ENCODE measurements at regions not wholly inside any gene's neighbourhood (a gene's known extent, or its start where the extent isn't known, plus 50 kb on each side); places are given as distances from the start of the nearest gene placed in this dataset.
"Not testable (repeated sequence)": the region's sequence is repeated elsewhere in the genome, so short reads cannot be mapped to it uniquely, and the experiment has no call there.

- not testable (repeated sequence) for DNase-seq (ENCODE audit: low read depth); H3K4me3 ChIP-seq (ENCODE audit: low read depth, low read length)
Observed at GRCh38 chrY:17827155-17827554, 52.9 kb downstream of the CDY2B start.

GRCh38 chrY:17819700-17820099 lies 60.3 kb downstream of the CDY2B start:
- DNase-seq (ENCODE audit: low read depth): not testable (repeated sequence)

GRCh38 chrY:17819025-17819646 lies 60.9 kb downstream of the CDY2B start:
- not testable (repeated sequence) for H3K4me3 ChIP-seq (ENCODE audit: low read depth, low read length); DNase-seq (ENCODE audit: low read depth)

More at GRCh38 chrY:17819700-17820099, 60.3 kb downstream of the CDY2B start:
- not testable (repeated sequence) for H3K4me3 ChIP-seq (ENCODE audit: low read depth, low read length)

- DNase-seq (ENCODE audit: low read depth); H3K4me3 ChIP-seq (ENCODE audit: low read depth, low read length): not testable (repeated sequence)
Observed at GRCh38 chrY:17817076-17818068, 62.6 kb downstream of the CDY2B start.

GRCh38 chrY:17812664-17813063 lies 67.4 kb downstream of the CDY2B start:
- not testable (repeated sequence) for H3K4me3 ChIP-seq (ENCODE audit: low read depth, low read length); DNase-seq (ENCODE audit: low read depth)

- H3K4me3 ChIP-seq (ENCODE audit: low read depth, low read length); DNase-seq (ENCODE audit: low read depth): not testable (repeated sequence)
Observed at GRCh38 chrY:17799915-17800314, 80.1 kb downstream of the CDY2B start.

- not testable (repeated sequence) for H3K4me3 ChIP-seq (ENCODE audit: low read depth, low read length); DNase-seq (ENCODE audit: low read depth)
Observed at GRCh38 chrY:17787214-17787613, 92.8 kb downstream of the CDY2B start.

GRCh38 chrY:17766000-17766699 lies 113.9 kb downstream of the CDY2B start:
- not testable (repeated sequence) for DNase-seq (ENCODE audit: low read depth); H3K4me3 ChIP-seq (ENCODE audit: low read depth, low read length)

GRCh38 chrY:17759213-17759612 lies 120.8 kb downstream of the CDY2B start:
- H3K4me3 ChIP-seq (ENCODE audit: low read depth, low read length); DNase-seq (ENCODE audit: low read depth): not testable (repeated sequence)

- DNase-seq (ENCODE audit: low read depth); H3K4me3 ChIP-seq (ENCODE audit: low read depth, low read length): not testable (repeated sequence)
Observed at GRCh38 chrY:17752887-17753497, 127.0 kb downstream of the CDY2B start.

- DNase-seq (ENCODE audit: low read depth); H3K4me3 ChIP-seq (ENCODE audit: low read depth, low read length): not testable (repeated sequence)
Observed at GRCh38 chrY:17739852-17740251, 140.2 kb downstream of the CDY2B start.

GRCh38 chrY:17729474-17729873 lies 150.5 kb downstream of the CDY2B start:
- not testable (repeated sequence) for DNase-seq (ENCODE audit: low read depth); H3K4me3 ChIP-seq (ENCODE audit: low read depth, low read length)

GRCh38 chrY:17716329-17717043 lies 163.5 kb downstream of the CDY2B start:
- H3K4me3 ChIP-seq (ENCODE audit: low read depth, low read length); DNase-seq (ENCODE audit: low read depth): not testable (repeated sequence)

- not testable (repeated sequence) for H3K4me3 ChIP-seq (ENCODE audit: low read depth, low read length)
Observed at GRCh38 chrY:17668037-17668436, 212.0 kb downstream of the CDY2B start.

GRCh38 chrY:17643052-17643451 lies 237.0 kb downstream of the CDY2B start:
- not testable (repeated sequence) for DNase-seq (ENCODE audit: low read depth); H3K4me3 ChIP-seq (ENCODE audit: low read depth, low read length)

More at GRCh38 chrY:17668037-17668436, 212.0 kb downstream of the CDY2B start:
- DNase-seq (ENCODE audit: low read depth): not testable (repeated sequence)

- H3K4me3 ChIP-seq (ENCODE audit: low read depth, low read length); DNase-seq (ENCODE audit: low read depth): not testable (repeated sequence)
Observed at GRCh38 chrY:17634484-17634883, 245.5 kb downstream of the CDY2B start.

GRCh38 chrY:17611256-17611655 lies 268.8 kb downstream of the CDY2B start:
- DNase-seq (ENCODE audit: low read depth); H3K4me3 ChIP-seq (ENCODE audit: low read depth, low read length): not testable (repeated sequence)

GRCh38 chrY:17610649-17611048 lies 269.4 kb downstream of the CDY2B start:
- not testable (repeated sequence) for H3K4me3 ChIP-seq (ENCODE audit: low read depth, low read length); DNase-seq (ENCODE audit: low read depth)
